ENCODE measurements at regions not wholly inside any gene's neighbourhood (a gene's known extent, or its start where the extent isn't known, plus 50 kb on each side); places are given as distances from the start of the nearest gene placed in this dataset.

GRCh38 chr11:70509476-70509875 is 111.1 kb downstream of the CTTN start:
- Histone ChIP-seq H2AFZ (ENCODE audit: low read depth) (no peak overlapping the region), H3K9me2 (no peaks in the 10 kb centered on the region), H3K36me3 (replicated peaks in 1 of 2; ENCODE audit: control insufficient read depth in 1 of 2, insufficient read depth in 2 of 2, low read length in 1 of 2) (no peaks in the 10 kb centered on the region), H3K4me2 (no peak overlapping the region), H3F3A (replicated peaks; ENCODE audit: insufficient read depth) (no peaks in the 10 kb centered on the region), H3K4me3 (ENCODE audit: low read depth in 2 of 2, low read length in 1 of 2) (no peak overlapping the region), H4K20me1 (ENCODE audit: insufficient read depth) (no peaks in the 10 kb centered on the region), H3K9me3 (no peaks in the 10 kb centered on the region), H3K27me3 (ENCODE audit: insufficient read depth) (no peaks in the 10 kb centered on the region), H3K4me1 (ENCODE audit: control insufficient read depth in 1 of 2, insufficient read depth in 2 of 2, low read depth in 1 of 2, low read length in 1 of 2) (no peaks in the 10 kb centered on the region; a peak in 1 of 4 replicates), H3K27ac (ENCODE audit: low read depth in 2 of 2, low read length in 1 of 2) (no peak overlapping the region), H3K9ac (no peak overlapping the region), H3K79me2 (ENCODE audit: insufficient read depth) (no peaks in the 10 kb centered on the region)
- WGBS (ENCODE audit: low lambda C conversion rate) = 53% methylated on average over 6 of the region's 8 CpGs
- no peak for DNase-seq
- ChIA-PET CTCF (interaction anchor here (1.7 kb wide), 1 partner anchor 27 kb away, joined by 5 read pairs; no protein-coding TSS in a partner anchor), POLR2A (no interaction called here)
- TF ChIP-seq, protein P1, sequence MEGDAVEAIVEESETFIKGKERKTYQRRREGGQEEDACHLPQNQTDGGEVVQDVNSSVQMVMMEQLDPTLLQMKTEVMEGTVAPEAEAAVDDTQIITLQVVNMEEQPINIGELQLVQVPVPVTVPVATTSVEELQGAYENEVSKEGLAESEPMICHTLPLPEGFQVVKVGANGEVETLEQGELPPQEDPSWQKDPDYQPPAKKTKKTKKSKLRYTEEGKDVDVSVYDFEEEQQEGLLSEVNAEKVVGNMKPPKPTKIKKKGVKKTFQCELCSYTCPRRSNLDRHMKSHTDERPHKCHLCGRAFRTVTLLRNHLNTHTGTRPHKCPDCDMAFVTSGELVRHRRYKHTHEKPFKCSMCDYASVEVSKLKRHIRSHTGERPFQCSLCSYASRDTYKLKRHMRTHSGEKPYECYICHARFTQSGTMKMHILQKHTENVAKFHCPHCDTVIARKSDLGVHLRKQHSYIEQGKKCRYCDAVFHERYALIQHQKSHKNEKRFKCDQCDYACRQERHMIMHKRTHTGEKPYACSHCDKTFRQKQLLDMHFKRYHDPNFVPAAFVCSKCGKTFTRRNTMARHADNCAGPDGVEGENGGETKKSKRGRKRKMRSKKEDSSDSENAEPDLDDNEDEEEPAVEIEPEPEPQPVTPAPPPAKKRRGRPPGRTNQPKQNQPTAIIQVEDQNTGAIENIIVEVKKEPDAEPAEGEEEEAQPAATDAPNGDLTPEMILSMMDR (IDR thresholded peaks at IDR 0.05) = no peak

DNA sequence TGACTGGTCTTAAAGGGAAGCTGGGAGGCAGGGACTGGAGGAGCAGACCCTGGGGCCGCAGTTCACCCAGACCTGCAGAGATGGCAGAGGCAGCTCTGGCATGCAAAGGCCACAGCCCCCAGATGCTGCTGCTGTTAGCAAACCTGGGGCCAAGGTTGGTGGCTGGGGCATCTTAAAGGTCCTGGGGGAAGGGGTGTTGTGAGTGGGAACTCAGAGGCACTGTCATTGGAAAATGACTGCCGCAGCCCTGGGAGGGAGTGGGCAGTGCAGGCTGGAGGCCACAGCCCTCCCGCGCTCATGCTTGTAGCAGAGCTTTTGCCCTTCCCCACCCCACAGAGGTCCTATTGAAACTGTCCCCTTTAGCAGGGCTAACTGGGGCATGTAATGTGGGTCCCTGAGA is 111.8 kb downstream of the CTTN start:
- no CpG with 5 or more reads among the region's 4 CpGs for WGBS (ENCODE audit: low lambda C conversion rate)
- H3K4me1 ChIP-seq (ENCODE audit: control insufficient read depth in 1 of 2, insufficient read depth in 2 of 2, low read depth in 1 of 2, low read length in 1 of 2) = no peaks in the 10 kb centered on the region; a peak in 1 of 4 replicates
- DNase-seq = no peak
- no peaks in the 10 kb centered on the region for H3K36me3 ChIP-seq (replicated peaks in 1 of 2; ENCODE audit: control insufficient read depth in 1 of 2, insufficient read depth in 2 of 2, low read length in 1 of 2)
- H3K9ac ChIP-seq = no peak overlapping the region
- no peaks in the 10 kb centered on the region for H3F3A ChIP-seq (replicated peaks; ENCODE audit: insufficient read depth)
- no peaks in the 10 kb centered on the region for H3K79me2 ChIP-seq (ENCODE audit: insufficient read depth)
- H3K27me3 ChIP-seq (ENCODE audit: insufficient read depth) = no peaks in the 10 kb centered on the region
- no peak overlapping the region for H2AFZ ChIP-seq (ENCODE audit: low read depth)
- no peak overlapping the region for H3K4me3 ChIP-seq (ENCODE audit: low read depth in 2 of 2, low read length in 1 of 2)
- TF ChIP-seq EZH2phosphoT487 (IDR thresholded peaks at IDR 0.05; ENCODE audit: borderline replicate concordance, low read depth) = no peak
- TF ChIP-seq SIN3A (IDR thresholded peaks at IDR 0.05; ENCODE audit: borderline replicate concordance, low read depth, low read length) = no peak
- no peak for TF ChIP-seq GATA2 (CRISPR knock-in tag; IDR thresholded peaks at IDR 0.05)
- TF ChIP-seq CHD2 (IDR thresholded peaks at IDR 0.05; ENCODE audit: low read length, partially characterized antibody) = no peak
- no peak for TF ChIP-seq PBX3 (IDR thresholded peaks at IDR 0.05)
- no peak for TF ChIP-seq RAD21 (IDR thresholded peaks at IDR 0.05; ENCODE audit: low read length)
- TF ChIP-seq TCF12 (IDR thresholded peaks at IDR 0.05) = no peak
- no peak for TF ChIP-seq NFIC (IDR thresholded peaks at IDR 0.05; ENCODE audit: borderline replicate concordance)
- TF ChIP-seq YY1 (IDR thresholded peaks at IDR 0.05; ENCODE audit: low read depth) = no peak
- TF ChIP-seq, protein P2, sequence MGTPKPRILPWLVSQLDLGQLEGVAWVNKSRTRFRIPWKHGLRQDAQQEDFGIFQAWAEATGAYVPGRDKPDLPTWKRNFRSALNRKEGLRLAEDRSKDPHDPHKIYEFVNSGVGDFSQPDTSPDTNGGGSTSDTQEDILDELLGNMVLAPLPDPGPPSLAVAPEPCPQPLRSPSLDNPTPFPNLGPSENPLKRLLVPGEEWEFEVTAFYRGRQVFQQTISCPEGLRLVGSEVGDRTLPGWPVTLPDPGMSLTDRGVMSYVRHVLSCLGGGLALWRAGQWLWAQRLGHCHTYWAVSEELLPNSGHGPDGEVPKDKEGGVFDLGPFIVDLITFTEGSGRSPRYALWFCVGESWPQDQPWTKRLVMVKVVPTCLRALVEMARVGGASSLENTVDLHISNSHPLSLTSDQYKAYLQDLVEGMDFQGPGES (IDR thresholded peaks at IDR 0.05; ENCODE audit: low read depth, low read length) = no peak
- TF ChIP-seq, protein P3, sequence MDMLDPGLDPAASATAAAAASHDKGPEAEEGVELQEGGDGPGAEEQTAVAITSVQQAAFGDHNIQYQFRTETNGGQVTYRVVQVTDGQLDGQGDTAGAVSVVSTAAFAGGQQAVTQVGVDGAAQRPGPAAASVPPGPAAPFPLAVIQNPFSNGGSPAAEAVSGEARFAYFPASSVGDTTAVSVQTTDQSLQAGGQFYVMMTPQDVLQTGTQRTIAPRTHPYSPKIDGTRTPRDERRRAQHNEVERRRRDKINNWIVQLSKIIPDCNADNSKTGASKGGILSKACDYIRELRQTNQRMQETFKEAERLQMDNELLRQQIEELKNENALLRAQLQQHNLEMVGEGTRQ (IDR thresholded peaks at IDR 0.05; ENCODE audit: borderline replicate concordance, low read depth, low read length) = no peak
- TF ChIP-seq FOXJ3 (CRISPR knock-in tag; IDR thresholded peaks at IDR 0.05) = no peak
- TF ChIP-seq, protein P4, sequence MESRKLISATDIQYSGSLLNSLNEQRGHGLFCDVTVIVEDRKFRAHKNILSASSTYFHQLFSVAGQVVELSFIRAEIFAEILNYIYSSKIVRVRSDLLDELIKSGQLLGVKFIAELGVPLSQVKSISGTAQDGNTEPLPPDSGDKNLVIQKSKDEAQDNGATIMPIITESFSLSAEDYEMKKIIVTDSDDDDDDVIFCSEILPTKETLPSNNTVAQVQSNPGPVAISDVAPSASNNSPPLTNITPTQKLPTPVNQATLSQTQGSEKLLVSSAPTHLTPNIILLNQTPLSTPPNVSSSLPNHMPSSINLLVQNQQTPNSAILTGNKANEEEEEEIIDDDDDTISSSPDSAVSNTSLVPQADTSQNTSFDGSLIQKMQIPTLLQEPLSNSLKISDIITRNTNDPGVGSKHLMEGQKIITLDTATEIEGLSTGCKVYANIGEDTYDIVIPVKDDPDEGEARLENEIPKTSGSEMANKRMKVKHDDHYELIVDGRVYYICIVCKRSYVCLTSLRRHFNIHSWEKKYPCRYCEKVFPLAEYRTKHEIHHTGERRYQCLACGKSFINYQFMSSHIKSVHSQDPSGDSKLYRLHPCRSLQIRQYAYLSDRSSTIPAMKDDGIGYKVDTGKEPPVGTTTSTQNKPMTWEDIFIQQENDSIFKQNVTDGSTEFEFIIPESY (IDR thresholded peaks at IDR 0.05; ENCODE audit: borderline replicate concordance, low read depth) = no peak
- TF ChIP-seq FOXM1 (IDR thresholded peaks at IDR 0.05; ENCODE audit: low read depth) = no peak
- H3K9me2 ChIP-seq = no peaks in the 10 kb centered on the region
- H3K9me3 ChIP-seq = no peaks in the 10 kb centered on the region
- ChIA-PET POLR2A (no interaction called here), CTCF (interaction anchor here (1.3 to 1.7 kb wide), 4 partner anchors 13 to 43 kb away, joined by 3 to 6 read pairs (median 4); no protein-coding TSS in a partner anchor)
- H3K4me2 ChIP-seq = no peak overlapping the region
- H3K27ac ChIP-seq (ENCODE audit: low read depth in 2 of 2, low read length in 1 of 2) = no peak overlapping the region
- H4K20me1 ChIP-seq (ENCODE audit: insufficient read depth) = no peaks in the 10 kb centered on the region

All from SK-N-SH (cell line).